Endothelial cell (in vitro differentiated cells): ENCODE measurements at regions not wholly inside any gene's neighbourhood (a gene's known extent, or its start where the extent isn't known, plus 50 kb on each side); places are given as distances from the start of the nearest gene placed in this dataset.

Source experiments
- DNase-seq: peaks from one replicate; pipeline ENCODE4 v3.0.0; 2021; ENCODE audit warnings: low spot score
- H3K27ac Mint-ChIP-seq: one replicate; pipeline ENCODE4 v1.8.0; 2021; ENCODE audit warnings: mixed read lengths, inconsistent platforms; ENCODE audit not compliant: unreplicated experiment
- H3K27me3 Mint-ChIP-seq: one replicate; pipeline ENCODE4 v1.8.0; 2021; ENCODE audit warnings: mild to moderate bottlenecking, moderate library complexity, mixed read lengths, inconsistent platforms; ENCODE audit not compliant: unreplicated experiment
- H3K36me3 Mint-ChIP-seq: one replicate; pipeline ENCODE4 v1.8.0; 2021; ENCODE audit warnings: mild to moderate bottlenecking, low read depth, mixed read lengths, inconsistent platforms; ENCODE audit not compliant: unreplicated experiment
- H3K4me1 Mint-ChIP-seq: one replicate; pipeline ENCODE4 v1.8.0; 2021; ENCODE audit warnings: mild to moderate bottlenecking, mixed read lengths, inconsistent platforms; ENCODE audit not compliant: unreplicated experiment
- H3K4me3 Mint-ChIP-seq: one replicate; pipeline ENCODE4 v1.8.0; 2021; ENCODE audit warnings: mild to moderate bottlenecking, mixed read lengths, inconsistent platforms; ENCODE audit not compliant: unreplicated experiment
- H3K9me3 Mint-ChIP-seq: one replicate; pipeline ENCODE4 v1.8.0; 2021; ENCODE audit warnings: mixed read lengths, inconsistent platforms; ENCODE audit not compliant: unreplicated experiment
- TF ChIP-seq, protein P1 (sequence below): fragments of 200-600 bp; sonication (generic); IDR thresholded peaks from one replicate; pipeline ENCODE4 v1.5.0; 2021; ENCODE audit warnings: antibody characterized with exemption; ENCODE audit not compliant: unreplicated experiment

GRCh38 chr4:128596853-128597252 is 212.6 kb upstream of the JADE1 start:
- Mint-ChIP-seq H3K36me3 (peaks cover 20% of the 10 kb centered on the region), H3K27me3 (peaks cover 7% of the 10 kb centered on the region), H3K27ac (no peak overlapping the region), H3K4me1 (peaks cover 21% of the 10 kb centered on the region), H3K4me3 (no peak overlapping the region), H3K9me3 (no peaks in the 10 kb centered on the region)
- TF ChIP-seq, protein P1, sequence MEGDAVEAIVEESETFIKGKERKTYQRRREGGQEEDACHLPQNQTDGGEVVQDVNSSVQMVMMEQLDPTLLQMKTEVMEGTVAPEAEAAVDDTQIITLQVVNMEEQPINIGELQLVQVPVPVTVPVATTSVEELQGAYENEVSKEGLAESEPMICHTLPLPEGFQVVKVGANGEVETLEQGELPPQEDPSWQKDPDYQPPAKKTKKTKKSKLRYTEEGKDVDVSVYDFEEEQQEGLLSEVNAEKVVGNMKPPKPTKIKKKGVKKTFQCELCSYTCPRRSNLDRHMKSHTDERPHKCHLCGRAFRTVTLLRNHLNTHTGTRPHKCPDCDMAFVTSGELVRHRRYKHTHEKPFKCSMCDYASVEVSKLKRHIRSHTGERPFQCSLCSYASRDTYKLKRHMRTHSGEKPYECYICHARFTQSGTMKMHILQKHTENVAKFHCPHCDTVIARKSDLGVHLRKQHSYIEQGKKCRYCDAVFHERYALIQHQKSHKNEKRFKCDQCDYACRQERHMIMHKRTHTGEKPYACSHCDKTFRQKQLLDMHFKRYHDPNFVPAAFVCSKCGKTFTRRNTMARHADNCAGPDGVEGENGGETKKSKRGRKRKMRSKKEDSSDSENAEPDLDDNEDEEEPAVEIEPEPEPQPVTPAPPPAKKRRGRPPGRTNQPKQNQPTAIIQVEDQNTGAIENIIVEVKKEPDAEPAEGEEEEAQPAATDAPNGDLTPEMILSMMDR: no peak
- no peak for DNase-seq

GRCh38 chr4:128596115-128596514 is 213.4 kb upstream of the JADE1 start:
- peaks cover 20% of the 10 kb centered on the region for H3K36me3 Mint-ChIP-seq
- H3K9me3 Mint-ChIP-seq: no peaks in the 10 kb centered on the region
- H3K4me1 Mint-ChIP-seq: peaks cover 24% of the 10 kb centered on the region
- H3K4me3 Mint-ChIP-seq: no peak overlapping the region
- no peak for DNase-seq
- no peak overlapping the region for H3K27ac Mint-ChIP-seq
- TF ChIP-seq, protein P1: no peak
- H3K27me3 Mint-ChIP-seq: peaks cover 5% of the 10 kb centered on the region

GRCh38 chr4:128591482-128591881 is 218.0 kb upstream of the JADE1 start:
- Mint-ChIP-seq H3K4me1 (peaks cover 12% of the 10 kb centered on the region), H3K4me3 (no peak overlapping the region), H3K27ac (no peak overlapping the region), H3K36me3 (peaks cover 20% of the 10 kb centered on the region), H3K27me3 (peaks cover 4% of the 10 kb centered on the region), H3K9me3 (no peaks in the 10 kb centered on the region)
- TF ChIP-seq, protein P1: no peak
- no peak for DNase-seq

DNA sequence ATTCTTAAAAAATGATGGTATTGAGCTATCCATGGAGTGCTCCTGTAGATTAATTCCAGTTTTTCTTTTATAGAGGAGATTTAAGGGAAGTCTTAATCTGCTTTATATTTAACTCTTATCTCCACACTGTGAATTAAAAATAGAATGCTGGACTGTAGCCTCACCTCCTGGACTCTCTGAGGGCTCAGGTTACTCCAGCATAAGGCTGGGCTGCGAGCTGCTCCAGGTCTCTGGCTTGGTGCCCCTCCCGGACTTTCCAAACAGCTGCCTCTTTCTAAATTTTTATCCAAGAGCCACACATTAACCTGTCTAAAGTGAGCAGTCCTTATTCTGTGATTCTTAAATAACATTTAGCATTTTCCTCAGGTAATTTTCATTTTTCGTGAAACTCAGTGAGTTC is 218.7 kb upstream of the JADE1 start:
- H3K27ac Mint-ChIP-seq: peak overlapping the region; percentile 53
- H3K4me3 Mint-ChIP-seq: no peak overlapping the region
- H3K27me3 Mint-ChIP-seq: peaks cover 4% of the 10 kb centered on the region
- H3K4me1 Mint-ChIP-seq: peaks cover 12% of the 10 kb centered on the region
- H3K36me3 Mint-ChIP-seq: peaks cover 13% of the 10 kb centered on the region
- DNase-seq: no peak
- TF ChIP-seq, protein P1: no peak
- H3K9me3 Mint-ChIP-seq: no peaks in the 10 kb centered on the region

DNA sequence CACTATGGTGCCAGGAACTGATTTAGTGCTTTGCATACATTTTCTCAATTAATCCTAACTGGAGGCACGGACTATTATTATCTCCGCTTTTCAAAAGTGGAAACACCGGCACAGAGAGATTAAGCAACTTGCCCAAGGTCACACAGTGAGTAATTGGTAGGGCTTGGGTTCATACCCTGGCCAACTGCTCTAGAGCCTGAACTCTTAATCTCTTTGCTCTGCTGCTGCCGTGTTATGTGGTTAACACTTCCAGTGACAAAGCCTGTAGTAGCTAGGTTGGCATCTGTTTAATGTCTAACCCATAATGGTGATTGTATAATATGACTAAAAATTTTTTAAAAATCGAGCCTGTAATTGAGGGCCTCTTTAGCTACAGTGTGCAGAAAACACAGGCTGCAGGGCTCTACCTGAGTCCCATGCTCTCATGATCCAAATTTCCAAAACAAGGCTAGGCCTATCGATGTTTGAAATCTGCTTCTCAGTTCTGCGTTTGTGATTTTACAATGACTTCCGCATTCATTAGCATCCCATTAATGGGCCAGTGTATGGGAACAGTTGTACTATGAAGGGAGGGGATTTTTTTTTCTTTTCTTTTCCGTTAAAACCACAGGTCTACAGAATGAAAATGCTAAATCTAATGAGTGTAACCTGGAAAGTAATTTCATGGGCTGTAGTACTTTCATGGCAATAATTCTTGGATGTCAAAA is 219.3 kb upstream of the JADE1 start:
- H3K27me3 Mint-ChIP-seq: peaks cover 4% of the 10 kb centered on the region
- peaks cover 11% of the 10 kb centered on the region for H3K36me3 Mint-ChIP-seq
- H3K9me3 Mint-ChIP-seq: no peaks in the 10 kb centered on the region
- peaks cover 12% of the 10 kb centered on the region for H3K4me1 Mint-ChIP-seq
- TF ChIP-seq, protein P1: no peak
- no peak overlapping the region for H3K4me3 Mint-ChIP-seq
- no peak overlapping the region for H3K27ac Mint-ChIP-seq
- DNase-seq: no peak
